Natural killer cell (primary cell): ENCODE measurements at regions not wholly inside any gene's neighbourhood (a gene's known extent, or its start where the extent isn't known, plus 50 kb on each side); places are given as distances from the start of the nearest gene placed in this dataset.
"Not testable (repeated sequence)": the region's sequence is repeated elsewhere in the genome, so short reads cannot be mapped to it uniquely, and the experiment has no call there.

Experiments
- ATAC-seq, 3 donors: fragments of 150-1000 bp in 2 of 3; fragments of 200-7000 bp in 1 of 3; cut with Tn5 transposase; 1 replicate in 1 of 3; 2 replicates in 2 of 3; pipeline ENCODE4 v1.10.0; 2021; ENCODE audit warnings: mild to moderate bottlenecking in 2 of 3, moderate library complexity in 2 of 3
- DNase-seq, 2 donors: peaks; one replicate each; pipeline versions ENCODE4 v3.0.0 to v3.0.0-alpha.2; 2013 to 2021; ENCODE audit warnings: mixed read lengths in 1 of 2
- H3K27ac ChIP-seq: one replicate; pipeline ENCODE4 v1.5.1; 2013; ENCODE audit warnings: mild to moderate bottlenecking, low read length
- H3K27me3 ChIP-seq: one replicate; pipeline ENCODE4 v1.6.1; 2013; ENCODE audit warnings: low read length; ENCODE audit not compliant: control insufficient read depth, insufficient read depth
- H3K36me3 ChIP-seq: one replicate; pipeline ENCODE4 v1.6.1; 2013; ENCODE audit warnings: low read length; ENCODE audit not compliant: control insufficient read depth, insufficient read depth
- H3K4me1 ChIP-seq: one replicate; pipeline ENCODE4 v1.6.1; 2013; ENCODE audit warnings: low read length; ENCODE audit not compliant: control insufficient read depth, insufficient read depth
- H3K4me3 ChIP-seq: one replicate; pipeline ENCODE4 v1.5.1; 2013; ENCODE audit warnings: low read length
- H3K9me3 ChIP-seq: one replicate; pipeline ENCODE4 v1.6.1; 2013; ENCODE audit warnings: low read length; ENCODE audit not compliant: control insufficient read depth, insufficient read depth
- H3K27ac Mint-ChIP-seq, 2 donors: one replicate each; pipeline ENCODE4 v1.8.0; 2022; ENCODE audit warnings: mild to moderate bottlenecking in 2 of 2, mixed read lengths in 2 of 2, moderate library complexity in 1 of 2
- H3K27me3 Mint-ChIP-seq, 2 donors: one replicate each; pipeline ENCODE4 v1.8.0; 2022; ENCODE audit warnings: low read depth in 2 of 2, mixed read lengths in 2 of 2
- H3K36me3 Mint-ChIP-seq: one replicate; pipeline ENCODE4 v1.8.0; 2022; ENCODE audit warnings: mixed read lengths
- H3K4me1 Mint-ChIP-seq, 2 donors: one replicate each; pipeline ENCODE4 v1.8.0; 2022; ENCODE audit warnings: mixed read lengths in 2 of 2
- H3K4me3 Mint-ChIP-seq: one replicate; pipeline ENCODE4 v1.8.0; 2022; ENCODE audit warnings: mild to moderate bottlenecking, moderate library complexity, mixed read lengths
- H3K9me3 Mint-ChIP-seq, 2 donors: one replicate each; pipeline ENCODE4 v1.8.0; 2022; ENCODE audit warnings: mixed read lengths in 2 of 2
- WGBS: methylation state at CpG from one replicate; pipeline ENCODE4 v1.1.7; 2013; ENCODE audit warnings: missing lambda C conversion rate; ENCODE audit not compliant: insufficient coverage; 5-methylcytosine and 5-hydroxymethylcytosine counted together
- intact Hi-C: fragments of 100-400 bp; cut with micrococcal nuclease; formaldehyde crosslinking; loops from one replicate; pipeline ENCODE4 v1.14.2; 2022
- TF ChIP-seq, protein P1 (sequence below): fragments of 200-600 bp; IDR thresholded peaks from one replicate; pipeline ENCODE4 v1.8.0; 2022; ENCODE audit warnings: antibody characterized with exemption

DNA sequence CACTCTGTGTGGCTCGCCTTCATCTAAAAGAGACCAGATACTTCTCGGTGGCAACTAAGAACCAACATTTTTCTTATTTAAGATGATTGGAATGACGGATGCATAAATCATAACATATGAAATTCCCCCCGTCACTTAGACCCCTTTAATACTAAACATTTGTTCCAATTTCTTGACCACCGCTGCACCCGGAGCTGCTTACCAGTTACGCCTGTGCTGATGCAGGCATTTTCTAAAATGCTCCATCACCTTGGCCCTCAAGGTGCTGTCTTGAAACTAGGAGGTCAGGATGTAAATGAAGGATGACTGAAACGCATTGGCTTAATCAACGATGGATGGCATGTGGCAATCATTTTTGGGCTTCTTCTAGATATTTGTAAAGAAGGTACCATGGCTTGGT lies 130.0 kb downstream of the CPZ start:
- Mint-ChIP-seq H3K27me3 (peaks cover 0 to 2% of the 10 kb centered on the region in 2 donors), H3K4me3 (no peak overlapping the region), H3K9me3 (no peaks in the 10 kb centered on the region), H3K27ac (no peak overlapping the region), H3K4me1 (peaks cover 0 to 4% of the 10 kb centered on the region in 2 donors), H3K36me3 (no peaks in the 10 kb centered on the region)
- Histone ChIP-seq H3K4me3 (no peak overlapping the region), H3K36me3 (no peaks in the 10 kb centered on the region), H3K27me3 (no peaks in the 10 kb centered on the region), H3K27ac (no peak overlapping the region), H3K9me3 (no peaks in the 10 kb centered on the region), H3K4me1 (no peaks in the 10 kb centered on the region)
- TF ChIP-seq, protein P1, sequence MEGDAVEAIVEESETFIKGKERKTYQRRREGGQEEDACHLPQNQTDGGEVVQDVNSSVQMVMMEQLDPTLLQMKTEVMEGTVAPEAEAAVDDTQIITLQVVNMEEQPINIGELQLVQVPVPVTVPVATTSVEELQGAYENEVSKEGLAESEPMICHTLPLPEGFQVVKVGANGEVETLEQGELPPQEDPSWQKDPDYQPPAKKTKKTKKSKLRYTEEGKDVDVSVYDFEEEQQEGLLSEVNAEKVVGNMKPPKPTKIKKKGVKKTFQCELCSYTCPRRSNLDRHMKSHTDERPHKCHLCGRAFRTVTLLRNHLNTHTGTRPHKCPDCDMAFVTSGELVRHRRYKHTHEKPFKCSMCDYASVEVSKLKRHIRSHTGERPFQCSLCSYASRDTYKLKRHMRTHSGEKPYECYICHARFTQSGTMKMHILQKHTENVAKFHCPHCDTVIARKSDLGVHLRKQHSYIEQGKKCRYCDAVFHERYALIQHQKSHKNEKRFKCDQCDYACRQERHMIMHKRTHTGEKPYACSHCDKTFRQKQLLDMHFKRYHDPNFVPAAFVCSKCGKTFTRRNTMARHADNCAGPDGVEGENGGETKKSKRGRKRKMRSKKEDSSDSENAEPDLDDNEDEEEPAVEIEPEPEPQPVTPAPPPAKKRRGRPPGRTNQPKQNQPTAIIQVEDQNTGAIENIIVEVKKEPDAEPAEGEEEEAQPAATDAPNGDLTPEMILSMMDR = no peak
- intact Hi-C loops = no loop called here
- ATAC-seq (no peak), DNase-seq (no peak)
- 91% methylated on average over 9 of the region's 9 CpGs for WGBS

DNA sequence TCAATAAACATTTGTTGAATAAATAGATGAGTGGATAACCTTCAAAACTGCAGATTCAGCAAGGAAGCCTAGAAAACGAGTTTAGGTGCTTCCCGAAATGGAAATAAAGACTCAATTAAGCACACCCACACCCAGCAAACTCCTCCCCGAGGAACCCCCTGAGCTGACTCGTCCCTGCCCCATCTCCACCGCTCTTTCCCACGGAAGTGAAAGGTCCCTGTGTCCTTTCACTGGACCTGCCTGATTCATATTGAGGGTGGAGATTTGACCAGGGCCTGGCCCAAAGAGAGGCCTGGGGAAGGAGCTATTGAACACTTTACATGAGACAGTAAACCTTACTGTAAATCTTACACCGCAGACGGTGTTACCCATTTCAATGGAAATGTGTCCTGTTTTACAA lies 129.1 kb downstream of the CPZ start:
- H3K27me3 Mint-ChIP-seq = peaks cover 0 to 5% of the 10 kb centered on the region in 2 donors
- no peak overlapping the region for H3K27ac Mint-ChIP-seq
- DNase-seq (no peak), ATAC-seq (no peak)
- H3K27me3 ChIP-seq = no peaks in the 10 kb centered on the region
- no peak overlapping the region for H3K27ac ChIP-seq
- H3K9me3 Mint-ChIP-seq = no peaks in the 10 kb centered on the region
- H3K36me3 ChIP-seq = no peaks in the 10 kb centered on the region
- no peak overlapping the region for H3K4me3 Mint-ChIP-seq
- TF ChIP-seq, protein P1 = no peak
- no peaks in the 10 kb centered on the region for H3K36me3 Mint-ChIP-seq
- no peaks in the 10 kb centered on the region for H3K9me3 ChIP-seq
- no peaks in the 10 kb centered on the region for H3K4me1 Mint-ChIP-seq
- H3K4me1 ChIP-seq = no peaks in the 10 kb centered on the region
- 85% methylated on average over 6 of the region's 8 CpGs for WGBS
- H3K4me3 ChIP-seq = no peak overlapping the region
- intact Hi-C loops = no loop called here

DNA sequence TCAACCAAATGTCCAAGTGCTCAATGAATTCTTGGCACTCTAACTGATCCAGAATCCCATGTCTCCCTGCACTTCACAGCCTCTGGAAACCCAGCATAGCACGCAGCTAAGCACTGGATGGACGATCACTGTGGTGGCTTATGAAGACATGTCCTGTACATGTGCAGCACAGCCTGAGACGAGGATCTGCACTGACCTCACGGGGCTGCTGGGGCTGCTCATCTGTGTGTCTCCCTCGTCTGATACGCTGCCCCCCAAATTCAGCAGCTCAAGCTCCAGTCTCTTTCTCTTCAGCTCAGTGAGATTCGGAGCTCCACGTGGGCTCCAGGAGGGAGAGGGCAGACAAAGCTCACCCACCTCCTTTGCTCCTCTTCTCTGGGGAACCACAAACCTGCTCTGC lies 126.9 kb downstream of the CPZ start:
- Histone ChIP-seq H3K36me3 (no peaks in the 10 kb centered on the region), H3K4me3 (no peak overlapping the region), H3K4me1 (no peaks in the 10 kb centered on the region), H3K27ac (no peak overlapping the region), H3K27me3 (no peaks in the 10 kb centered on the region), H3K9me3 (no peaks in the 10 kb centered on the region)
- ATAC-seq = no peak
- intact Hi-C loops = no loop called here
- no peak for DNase-seq
- 84% methylated on average over 8 of the region's 8 CpGs for WGBS
- Mint-ChIP-seq H3K4me3 (no peak overlapping the region), H3K27ac (no peak overlapping the region), H3K4me1 (no peaks in the 10 kb centered on the region), H3K9me3 (no peaks in the 10 kb centered on the region), H3K36me3 (no peaks in the 10 kb centered on the region), H3K27me3 (peaks cover 0 to 5% of the 10 kb centered on the region in 2 donors)
- TF ChIP-seq, protein P1 = no peak

DNA sequence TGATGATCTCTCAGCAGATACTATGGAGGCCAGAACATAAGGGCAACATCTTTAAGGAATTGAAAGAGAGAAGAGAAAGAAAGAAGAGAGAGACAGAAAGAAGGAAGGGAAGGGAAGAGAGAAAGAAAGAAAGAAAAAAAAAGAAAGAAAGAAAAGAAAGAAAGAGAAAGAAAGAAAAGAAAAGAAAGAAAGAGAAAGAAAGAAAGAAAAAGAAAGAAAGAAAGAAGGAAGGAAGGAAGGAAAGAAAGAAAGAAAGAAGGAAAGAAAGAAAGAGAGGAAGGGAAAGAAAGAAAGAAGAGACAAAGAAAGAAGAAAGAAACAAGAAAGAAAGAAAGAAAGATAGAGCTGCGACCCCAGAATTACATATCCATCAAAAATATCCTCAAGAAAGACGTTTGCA lies 124.9 kb downstream of the CPZ start:
- intact Hi-C loops, H3K9me3 ChIP-seq, H3K27ac Mint-ChIP-seq, H3K9me3 Mint-ChIP-seq, DNase-seq, H3K27me3 Mint-ChIP-seq, H3K36me3 ChIP-seq, H3K4me1 Mint-ChIP-seq, H3K4me3 Mint-ChIP-seq, H3K4me3 ChIP-seq, H3K27ac ChIP-seq, H3K27me3 ChIP-seq, ATAC-seq, H3K4me1 ChIP-seq: not testable (repeated sequence)
- peaks cover 11% of the 10 kb centered on the region for H3K36me3 Mint-ChIP-seq
- no CpG with 5 or more reads among the region's 2 CpGs for WGBS
